SJSA1 (cell line): ENCODE measurements at regions not wholly inside any gene's neighbourhood (a gene's known extent, or its start where the extent isn't known, plus 50 kb on each side); places are given as distances from the start of the nearest gene placed in this dataset.
A peak's percentile ranks its signal among the peaks of the same experiment; 100 is the strongest.

Experiments
- DNase-seq, 2 experiments: peaks; one replicate each; pipeline ENCODE4 v3.0.0-alpha.2; 2015 to 2020; ENCODE audit warnings: low spot score in 2 of 2, low read depth in 1 of 2
- H3K27ac ChIP-seq: fragments of 250-450 bp; sonication (Bioruptor Pico); 2 replicates; pipeline ENCODE4 v1.5.1; 2020; ENCODE audit warnings: mild to moderate bottlenecking, moderate library complexity
- H3K27me3 ChIP-seq: fragments of 250-450 bp; sonication (Bioruptor Pico); replicated peaks from 2 replicates; pipeline ENCODE4 v1.5.1; 2020; ENCODE audit warnings: mild to moderate bottlenecking, moderate library complexity
- H3K36me3 ChIP-seq: fragments of 250-450 bp; sonication (Bioruptor Pico); 2 replicates; pipeline ENCODE4 v1.5.1; 2020; ENCODE audit warnings: mild to moderate bottlenecking
- H3K4me1 ChIP-seq: fragments of 250-450 bp; sonication (Bioruptor Pico); replicated peaks from 2 replicates; pipeline ENCODE4 v1.6.1; 2021; ENCODE audit warnings: mild to moderate bottlenecking
- H3K4me3 ChIP-seq: fragments of 250-450 bp; sonication (Bioruptor Pico); 2 replicates; pipeline ENCODE4 v1.5.1; 2020; ENCODE audit warnings: mild to moderate bottlenecking
- H3K9me3 ChIP-seq: fragments of 250-450 bp; sonication (Bioruptor Pico); replicated peaks from 2 replicates; pipeline ENCODE4 v1.5.1; 2020; ENCODE audit warnings: mild to moderate bottlenecking

DNA sequence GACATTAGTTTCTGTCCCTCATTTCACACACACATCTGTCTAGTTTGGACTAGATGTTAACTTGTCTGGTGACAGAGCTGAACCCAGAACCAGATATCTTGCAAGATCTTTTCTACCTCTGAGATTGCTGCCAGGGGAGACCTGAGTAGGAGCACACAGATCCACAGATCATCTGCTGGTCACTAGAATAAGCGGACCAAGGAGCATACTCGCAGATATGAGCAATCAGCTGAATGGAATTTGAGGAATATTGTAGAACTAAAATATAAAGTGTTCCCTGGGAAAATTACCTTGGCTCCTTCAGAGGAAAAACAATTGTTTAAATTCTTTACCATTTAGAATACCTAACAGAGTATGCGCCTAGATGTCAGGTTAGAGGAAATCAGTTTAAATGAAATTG lies 90.7 kb downstream of the TNFSF18 start:
- Histone ChIP-seq H3K9me3 (no peaks in the 10 kb centered on the region), H3K4me1 (peaks cover 26% of the 10 kb centered on the region), H3K36me3 (no peaks in the 10 kb centered on the region), H3K27me3 (no peaks in the 10 kb centered on the region), H3K4me3 (no peak overlapping the region), H3K27ac (no peak overlapping the region)
- no peak for DNase-seq

DNA sequence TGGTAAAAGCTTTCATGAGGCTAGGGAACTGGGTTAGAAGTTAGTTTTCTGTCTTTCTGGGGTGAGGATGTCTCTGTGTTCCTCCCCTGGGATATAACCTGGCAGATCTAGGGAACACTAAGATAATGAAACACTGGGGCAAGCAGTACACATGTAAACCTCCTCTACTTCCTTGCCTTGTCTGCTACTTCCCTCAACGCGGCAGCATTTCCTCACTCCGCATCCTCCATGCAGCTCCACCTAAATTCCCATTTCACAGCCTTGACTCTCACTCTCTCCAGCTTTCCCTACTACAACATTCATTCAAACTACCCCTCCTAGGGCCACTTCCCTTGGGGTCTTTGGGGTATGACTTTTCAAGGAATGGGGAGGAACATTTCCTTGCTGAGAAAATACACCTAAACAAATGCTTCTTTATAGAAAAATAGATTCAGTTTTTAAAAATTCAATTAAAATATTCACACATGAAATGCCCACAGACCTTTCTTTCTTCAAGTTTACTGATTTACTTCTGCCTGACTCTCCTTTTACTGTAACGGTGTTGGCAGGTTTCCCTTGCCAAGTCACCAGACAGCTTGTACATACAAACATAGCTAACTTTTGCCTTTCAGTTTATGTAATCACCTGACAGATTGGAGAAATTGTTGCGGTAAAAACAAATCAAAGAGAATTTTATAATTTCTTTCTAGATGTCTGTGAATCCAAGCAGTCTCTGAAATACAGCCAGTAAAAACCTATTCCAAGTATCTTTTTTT lies 90.1 kb downstream of the TNFSF18 start:
- Histone ChIP-seq H3K9me3 (no peaks in the 10 kb centered on the region), H3K4me3 (no peak overlapping the region), H3K27ac (no peak overlapping the region), H3K4me1 (peaks cover 20% of the 10 kb centered on the region), H3K27me3 (no peaks in the 10 kb centered on the region), H3K36me3 (no peaks in the 10 kb centered on the region)
- DNase-seq = no peak

DNA sequence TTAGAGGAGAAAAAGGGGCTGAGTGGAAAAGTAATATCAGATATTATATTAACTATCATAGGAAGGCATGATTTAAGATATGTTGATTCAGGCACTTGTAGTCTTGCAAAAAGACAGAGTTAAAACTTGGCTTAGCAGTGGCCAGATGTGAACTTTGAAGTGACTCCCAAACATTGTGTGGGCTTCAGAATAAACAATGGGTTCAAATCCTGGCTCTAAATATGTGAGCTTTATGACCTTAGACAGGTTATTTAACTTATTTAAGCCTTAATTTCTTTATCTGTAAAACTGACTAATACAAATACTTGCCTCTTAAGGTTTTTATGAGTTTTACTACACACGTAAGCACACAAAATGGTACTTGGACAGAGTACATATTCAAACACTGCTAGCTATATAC lies 85.9 kb downstream of the TNFSF18 start:
- DNase-seq = no peak

DNA sequence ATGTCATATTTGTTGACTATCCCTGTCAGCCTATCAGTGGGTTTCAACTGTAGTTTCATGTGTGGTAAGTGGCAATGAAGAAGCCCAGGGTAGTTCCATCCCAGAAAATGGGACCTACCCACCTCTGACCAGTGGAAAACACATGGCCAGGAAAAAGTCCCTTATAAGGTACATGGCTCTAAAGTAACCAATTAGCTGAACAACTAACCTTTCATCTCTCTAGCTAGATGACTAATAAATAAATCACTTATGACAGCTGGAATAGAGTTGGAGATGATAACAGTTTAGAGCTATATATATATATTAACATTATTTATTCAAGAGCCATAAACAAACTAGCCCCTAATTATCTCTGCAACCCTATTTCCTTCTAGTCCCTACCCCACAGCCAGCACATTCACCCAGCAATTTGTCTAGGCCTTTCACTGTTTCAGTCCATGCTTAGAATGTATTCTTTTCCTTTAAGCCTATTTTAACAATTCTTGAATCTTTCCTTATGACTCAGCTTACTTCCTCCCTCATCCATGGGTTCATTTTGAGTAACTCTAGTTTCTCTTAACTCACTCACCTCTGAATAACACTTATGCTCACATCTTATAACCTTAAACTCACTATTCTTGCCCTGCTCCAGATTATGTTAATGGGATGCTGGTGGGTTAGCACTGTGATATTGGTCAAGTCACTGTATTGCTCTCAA lies 83.7 kb downstream of the TNFSF18 start:
- Histone ChIP-seq H3K27ac (no peak overlapping the region), H3K4me1 (peaks cover 44% of the 10 kb centered on the region), H3K27me3 (no peaks in the 10 kb centered on the region), H3K9me3 (no peaks in the 10 kb centered on the region), H3K4me3 (no peak overlapping the region), H3K36me3 (no peaks in the 10 kb centered on the region)
- peak in 1 of 2 experiments; percentile 25 for DNase-seq

More for the DNA sequence above, 85.9 kb downstream of the TNFSF18 start:
- Histone ChIP-seq H3K9me3 (no peaks in the 10 kb centered on the region), H3K27me3 (no peaks in the 10 kb centered on the region), H3K4me1 (peaks cover 36% of the 10 kb centered on the region), H3K36me3 (no peaks in the 10 kb centered on the region), H3K27ac (no peak overlapping the region), H3K4me3 (no peak overlapping the region)

DNA sequence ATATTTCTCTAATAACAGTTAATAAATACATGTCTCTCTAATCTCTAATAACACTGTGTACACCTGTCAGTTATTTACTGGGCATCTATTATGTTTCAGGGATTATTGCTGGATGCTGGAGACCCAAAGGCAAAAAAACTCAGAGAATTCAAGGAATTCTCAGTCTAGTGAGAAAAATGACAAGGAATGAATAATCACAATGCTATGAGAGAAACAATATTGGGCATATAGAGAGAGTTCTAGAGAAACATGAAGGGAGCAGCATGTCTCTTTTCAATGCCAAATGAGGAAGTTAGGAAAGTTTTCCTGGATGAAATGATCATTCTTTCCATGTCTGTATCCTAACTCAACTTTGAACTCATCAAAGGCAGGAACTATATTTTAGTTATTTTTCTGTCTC lies 82.8 kb downstream of the TNFSF18 start:
- H3K36me3 ChIP-seq = no peaks in the 10 kb centered on the region
- H3K4me1 ChIP-seq = peaks cover 44% of the 10 kb centered on the region
- H3K27me3 ChIP-seq = no peaks in the 10 kb centered on the region
- H3K27ac ChIP-seq = peak overlapping the region; percentile 20; the same call in 1 of the 2 replicates
- H3K9me3 ChIP-seq = no peaks in the 10 kb centered on the region
- H3K4me3 ChIP-seq = no peak overlapping the region
- DNase-seq = peak in 1 of 2 experiments; percentile 34

DNA sequence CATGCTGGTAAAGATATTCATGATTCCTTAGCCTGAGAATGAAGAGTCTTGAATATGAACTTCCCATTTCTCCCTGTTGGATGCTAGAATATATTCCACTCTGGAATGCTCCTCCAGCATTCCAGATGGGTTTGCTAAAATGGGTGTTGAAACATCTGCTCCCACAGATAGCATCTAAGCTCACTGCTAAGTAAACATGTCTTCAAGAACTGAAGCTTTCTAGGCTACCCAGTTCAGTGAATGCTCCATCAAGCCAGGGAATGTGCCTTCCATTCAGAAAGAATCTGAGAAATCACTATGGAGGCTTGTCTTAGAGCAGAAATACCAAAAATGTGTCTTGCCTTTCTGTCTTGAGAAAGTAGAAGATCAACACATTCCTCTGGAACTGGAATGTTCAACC lies 81.1 kb downstream of the TNFSF18 start:
- no peaks in the 10 kb centered on the region for H3K36me3 ChIP-seq
- H3K9me3 ChIP-seq = no peaks in the 10 kb centered on the region
- H3K4me1 ChIP-seq = peaks cover 44% of the 10 kb centered on the region
- DNase-seq = peak in 1 of 2 experiments; percentile 41
- 0 out of 2 replicates have a peak overlapping the region, but pooled peaks have one; percentile 33 for H3K27ac ChIP-seq
- H3K27me3 ChIP-seq = no peaks in the 10 kb centered on the region
- H3K4me3 ChIP-seq = no peak overlapping the region

DNA sequence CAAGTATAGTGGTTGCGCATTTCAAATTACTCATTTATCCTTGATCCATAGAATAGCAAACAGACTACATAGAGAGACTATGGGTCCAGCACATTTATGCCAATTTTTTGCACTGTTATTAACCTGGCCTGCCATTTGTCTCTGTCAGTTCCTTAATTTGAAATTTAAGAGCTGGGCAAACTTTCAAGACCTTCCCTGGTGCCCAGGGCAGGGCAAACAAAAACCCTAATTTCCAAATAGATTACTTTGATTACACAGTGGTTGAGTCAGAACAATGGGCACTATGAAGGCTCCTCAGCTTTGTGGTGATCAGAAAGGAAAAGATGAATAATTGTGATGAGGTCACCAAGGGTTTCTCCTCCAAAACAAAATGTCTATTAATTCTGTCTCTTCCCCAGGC lies 80.6 kb downstream of the TNFSF18 start:
- H3K9me3 ChIP-seq = no peaks in the 10 kb centered on the region
- H3K27me3 ChIP-seq = no peaks in the 10 kb centered on the region
- no peak overlapping the region for H3K4me3 ChIP-seq
- DNase-seq = peak in 1 of 2 experiments; percentile 33
- peak overlapping the region; percentile 33; the same call in 1 of the 2 replicates for H3K27ac ChIP-seq
- peaks cover 44% of the 10 kb centered on the region for H3K4me1 ChIP-seq
- H3K36me3 ChIP-seq = no peaks in the 10 kb centered on the region

DNA sequence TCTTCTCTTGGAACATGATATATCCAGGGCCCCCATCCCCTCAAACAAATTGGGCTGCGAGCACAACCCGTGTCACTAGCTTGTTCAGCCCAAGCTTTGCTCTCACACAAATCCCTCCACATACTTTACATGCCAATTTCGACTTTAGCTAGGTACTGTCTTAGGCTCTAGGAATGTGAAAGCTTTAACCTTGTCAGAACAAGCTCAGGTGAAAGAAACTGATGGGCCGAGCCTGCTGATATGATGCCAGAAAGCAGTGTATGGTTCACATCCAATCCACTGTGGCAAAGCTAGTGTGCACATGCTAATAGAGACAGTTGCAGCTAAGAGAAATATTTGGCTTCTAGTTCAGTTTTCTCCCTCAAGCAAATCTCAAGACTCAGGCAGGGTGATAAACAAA lies 79.5 kb downstream of the TNFSF18 start:
- H3K36me3 ChIP-seq = no peaks in the 10 kb centered on the region
- peaks cover 50% of the 10 kb centered on the region for H3K4me1 ChIP-seq
- DNase-seq = no peak
- no peak overlapping the region for H3K4me3 ChIP-seq
- no peaks in the 10 kb centered on the region for H3K27me3 ChIP-seq
- H3K9me3 ChIP-seq = no peaks in the 10 kb centered on the region
- no peak overlapping the region for H3K27ac ChIP-seq

DNA sequence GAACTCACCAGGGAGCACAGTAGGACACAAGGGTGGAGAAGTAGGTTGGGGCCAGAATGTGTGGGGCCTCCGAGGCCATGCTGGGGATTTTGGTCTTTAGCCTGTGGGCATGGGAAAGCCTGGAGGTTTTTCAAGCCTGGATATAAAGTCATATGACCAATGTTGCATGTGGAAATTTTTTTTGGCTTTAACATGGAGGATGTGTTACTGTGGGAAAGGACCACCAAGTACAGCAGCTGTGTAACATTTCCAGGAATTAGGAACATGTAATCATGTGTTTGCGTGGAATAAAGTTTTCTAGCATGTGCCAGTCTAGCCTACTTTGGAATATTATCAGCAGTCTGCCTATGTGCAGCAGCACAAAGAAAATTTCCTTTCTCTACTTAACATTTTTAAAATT lies 78.5 kb downstream of the TNFSF18 start:
- H3K27me3 ChIP-seq = no peaks in the 10 kb centered on the region
- H3K4me1 ChIP-seq = peaks cover 52% of the 10 kb centered on the region
- no peak for DNase-seq
- H3K9me3 ChIP-seq = no peaks in the 10 kb centered on the region
- H3K36me3 ChIP-seq = no peaks in the 10 kb centered on the region
- no peak overlapping the region for H3K4me3 ChIP-seq
- H3K27ac ChIP-seq = no peak overlapping the region

DNA sequence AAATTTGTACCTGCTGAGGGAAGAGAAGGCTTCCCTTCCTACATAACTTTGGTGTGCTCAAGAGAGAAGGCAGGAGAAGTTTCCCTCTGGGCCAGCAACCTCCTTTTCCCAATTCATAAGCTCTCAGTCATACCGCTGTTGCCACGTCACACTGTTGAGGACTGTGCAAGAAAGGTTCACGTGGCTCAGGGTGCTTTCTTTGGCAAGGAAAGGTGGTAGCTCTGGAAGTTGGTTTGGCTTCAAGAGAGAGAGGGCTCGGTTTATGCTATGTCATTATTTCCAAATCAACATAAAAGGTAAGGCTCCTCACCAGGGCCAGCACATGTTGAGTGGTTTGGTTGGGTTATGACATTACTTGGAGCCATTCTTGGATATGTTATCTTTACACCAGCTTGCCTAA lies 77.3 kb downstream of the TNFSF18 start:
- no peaks in the 10 kb centered on the region for H3K36me3 ChIP-seq
- H3K4me3 ChIP-seq = no peak overlapping the region
- no peak overlapping the region for H3K27ac ChIP-seq
- DNase-seq = no peak
- H3K27me3 ChIP-seq = no peaks in the 10 kb centered on the region
- no peaks in the 10 kb centered on the region for H3K9me3 ChIP-seq
- H3K4me1 ChIP-seq = peaks cover 41% of the 10 kb centered on the region

DNA sequence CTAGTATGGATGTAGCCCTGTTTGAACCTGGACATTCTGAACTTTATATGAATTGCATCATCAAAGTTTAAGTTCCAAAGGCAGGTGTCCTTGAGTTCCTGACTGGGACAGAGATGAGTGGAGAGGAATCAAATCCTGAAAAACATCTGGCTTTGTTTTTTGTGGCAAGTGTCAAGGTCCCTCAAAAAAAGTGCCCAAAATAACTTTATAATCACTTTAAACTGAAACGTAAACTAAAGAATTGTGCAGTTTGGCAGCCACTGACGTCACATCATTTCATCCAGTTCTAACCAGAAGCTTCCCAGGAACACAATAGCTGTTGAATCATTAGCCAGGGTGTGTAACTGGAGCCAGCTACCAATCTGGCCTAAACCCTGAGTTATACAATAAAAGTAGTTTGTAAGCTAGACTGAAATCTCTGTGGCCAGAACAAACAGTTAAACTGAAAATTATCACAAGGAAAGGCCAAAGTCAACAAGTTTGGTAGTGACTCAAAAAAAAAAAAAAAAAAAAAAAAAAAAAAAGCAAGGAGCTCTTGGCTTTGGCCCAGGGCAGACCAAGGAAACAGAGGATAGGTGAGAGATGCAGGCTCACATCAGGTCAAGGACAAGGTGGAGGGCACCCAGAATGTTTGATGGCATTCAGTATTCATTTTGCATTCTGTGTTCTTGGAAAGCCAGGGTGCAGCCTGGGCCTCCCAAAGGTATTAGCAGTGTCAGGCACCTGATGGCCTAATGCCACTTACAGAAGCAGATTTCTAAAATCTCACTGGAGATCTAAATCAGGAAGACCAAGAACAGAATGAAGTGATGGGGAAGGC lies 74.3 kb downstream of the TNFSF18 start:
- Histone ChIP-seq H3K9me3 (no peaks in the 10 kb centered on the region), H3K36me3 (no peaks in the 10 kb centered on the region), H3K4me3 (no peak overlapping the region), H3K27ac (peak overlapping the region; percentile 58), H3K4me1 (peaks cover 27% of the 10 kb centered on the region), H3K27me3 (no peaks in the 10 kb centered on the region)
- DNase-seq = peak; percentile 66 to 83

DNA sequence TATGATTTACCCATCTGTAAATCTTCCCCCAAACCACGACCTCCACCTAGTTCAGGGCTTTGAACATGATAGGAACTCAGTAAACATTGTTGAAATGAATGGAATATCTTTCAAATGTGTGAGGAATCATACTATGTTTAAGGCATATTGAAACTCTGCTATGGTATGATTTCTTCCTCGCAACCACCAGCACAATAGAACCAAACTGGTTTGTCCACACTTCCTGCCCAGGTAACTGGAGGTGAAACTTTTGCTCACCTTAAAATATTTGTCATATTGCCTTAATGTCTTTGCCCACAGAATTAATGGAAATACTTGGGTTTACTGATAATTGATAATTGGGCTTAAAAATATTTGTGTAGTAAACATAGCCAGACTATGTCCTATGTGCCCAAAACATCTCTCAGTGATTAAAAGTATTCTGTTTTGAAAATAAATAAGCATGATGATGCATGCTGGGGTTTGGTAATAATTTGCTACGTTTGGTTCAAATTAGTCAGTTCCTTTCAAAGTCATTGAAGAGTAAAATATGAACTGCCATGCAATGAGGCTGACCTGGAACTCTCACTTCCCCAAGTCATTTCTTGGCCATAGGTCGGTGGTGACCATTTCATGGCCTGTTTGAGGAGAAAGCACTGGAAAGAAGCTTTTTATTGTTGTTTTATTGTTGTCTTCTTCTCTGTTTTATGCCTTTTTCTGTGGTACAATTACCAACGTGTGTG lies 73.3 kb downstream of the TNFSF18 start:
- no peak overlapping the region for H3K4me3 ChIP-seq
- no peaks in the 10 kb centered on the region for H3K36me3 ChIP-seq
- no peak for DNase-seq
- H3K27me3 ChIP-seq = no peaks in the 10 kb centered on the region
- H3K27ac ChIP-seq = peak overlapping the region; percentile 58
- peaks cover 23% of the 10 kb centered on the region for H3K4me1 ChIP-seq
- no peaks in the 10 kb centered on the region for H3K9me3 ChIP-seq

DNA sequence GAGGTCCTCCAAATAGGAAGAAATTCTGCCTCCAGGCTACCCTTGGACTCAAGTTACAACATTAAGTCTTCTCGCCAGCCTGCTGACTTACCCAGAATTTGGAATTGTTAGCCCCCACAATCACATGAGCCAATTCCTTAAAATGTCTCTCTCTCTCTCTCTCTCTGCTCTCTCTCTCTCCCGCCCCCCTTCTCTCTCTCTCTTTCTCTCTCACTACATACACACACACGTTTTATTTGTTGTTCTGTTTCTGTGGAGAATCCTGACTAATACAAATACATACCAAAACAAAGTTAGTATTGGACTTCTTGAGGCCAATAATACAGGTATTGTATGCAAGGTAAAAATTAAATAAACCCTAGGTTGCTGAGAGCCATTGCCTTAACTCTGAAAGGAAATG lies 72.1 kb downstream of the TNFSF18 start:
- Histone ChIP-seq H3K4me1 (peaks cover 23% of the 10 kb centered on the region), H3K27me3 (no peaks in the 10 kb centered on the region), H3K4me3 (no peak overlapping the region), H3K27ac (no peak overlapping the region), H3K36me3 (no peaks in the 10 kb centered on the region), H3K9me3 (no peaks in the 10 kb centered on the region)
- no peak for DNase-seq
